ENCODE measurements at regions not wholly inside any gene's neighbourhood (a gene's known extent, or its start where the extent isn't known, plus 50 kb on each side); places are given as distances from the start of the nearest gene placed in this dataset.

DNA sequence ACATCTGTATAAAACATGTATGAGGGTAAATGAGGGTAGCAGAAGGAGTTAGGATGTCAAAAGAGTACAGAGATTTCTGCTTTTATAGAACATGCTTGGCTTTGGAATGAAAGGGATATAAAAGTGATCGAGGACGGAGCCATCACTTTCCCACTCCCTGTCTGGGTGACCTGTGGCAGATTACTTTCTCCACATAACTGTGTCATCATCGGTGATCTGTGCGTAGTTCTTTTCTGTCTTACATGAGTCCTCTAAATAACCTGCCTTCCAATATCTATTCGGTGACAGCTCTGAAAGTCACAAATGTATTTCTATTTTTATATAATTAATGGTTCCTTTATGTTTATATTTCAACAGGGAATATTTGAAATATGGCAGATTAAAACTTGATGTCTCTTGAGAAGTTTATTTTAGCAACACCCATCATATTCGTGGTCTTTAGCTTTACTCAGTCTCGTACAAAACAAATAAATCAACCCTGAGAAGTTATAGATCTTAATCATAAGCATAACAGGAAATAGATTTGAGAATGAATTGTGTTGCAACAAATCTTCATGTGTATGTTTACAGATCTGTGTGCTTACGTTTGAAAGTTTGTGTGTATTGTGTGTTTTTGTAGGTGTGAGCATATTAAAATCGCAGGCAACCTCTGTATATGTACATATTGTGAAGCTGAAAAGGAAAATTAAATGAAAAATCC lies 1094.3 kb downstream of the EFNB2 start:
- peak overlapping the region in 1 of 2 donors; percentile 14 for H3K27ac ChIP-seq
- no peaks in the 10 kb centered on the region for H3K9me3 ChIP-seq
- TF ChIP-seq, protein P1, sequence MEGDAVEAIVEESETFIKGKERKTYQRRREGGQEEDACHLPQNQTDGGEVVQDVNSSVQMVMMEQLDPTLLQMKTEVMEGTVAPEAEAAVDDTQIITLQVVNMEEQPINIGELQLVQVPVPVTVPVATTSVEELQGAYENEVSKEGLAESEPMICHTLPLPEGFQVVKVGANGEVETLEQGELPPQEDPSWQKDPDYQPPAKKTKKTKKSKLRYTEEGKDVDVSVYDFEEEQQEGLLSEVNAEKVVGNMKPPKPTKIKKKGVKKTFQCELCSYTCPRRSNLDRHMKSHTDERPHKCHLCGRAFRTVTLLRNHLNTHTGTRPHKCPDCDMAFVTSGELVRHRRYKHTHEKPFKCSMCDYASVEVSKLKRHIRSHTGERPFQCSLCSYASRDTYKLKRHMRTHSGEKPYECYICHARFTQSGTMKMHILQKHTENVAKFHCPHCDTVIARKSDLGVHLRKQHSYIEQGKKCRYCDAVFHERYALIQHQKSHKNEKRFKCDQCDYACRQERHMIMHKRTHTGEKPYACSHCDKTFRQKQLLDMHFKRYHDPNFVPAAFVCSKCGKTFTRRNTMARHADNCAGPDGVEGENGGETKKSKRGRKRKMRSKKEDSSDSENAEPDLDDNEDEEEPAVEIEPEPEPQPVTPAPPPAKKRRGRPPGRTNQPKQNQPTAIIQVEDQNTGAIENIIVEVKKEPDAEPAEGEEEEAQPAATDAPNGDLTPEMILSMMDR (IDR thresholded peaks at IDR 0.05): no peak
- no peak for TF ChIP-seq POLR2AphosphoS5 (IDR thresholded peaks at IDR 0.05)
- TF ChIP-seq POLR2A (IDR thresholded peaks at IDR 0.05): no peak
- no peak overlapping the region for H3K4me3 ChIP-seq
- no peak for DNase-seq (ENCODE audit: low spot score in 2 of 2)
- H3K27me3 ChIP-seq: no peaks in the 10 kb centered on the region
- no peaks in the 10 kb centered on the region for H3K4me1 ChIP-seq
- H3K36me3 ChIP-seq: no peaks in the 10 kb centered on the region
- intact Hi-C loops (cut with DNase I; ENCODE audit: low total_unique reads): no loop called here

DNA sequence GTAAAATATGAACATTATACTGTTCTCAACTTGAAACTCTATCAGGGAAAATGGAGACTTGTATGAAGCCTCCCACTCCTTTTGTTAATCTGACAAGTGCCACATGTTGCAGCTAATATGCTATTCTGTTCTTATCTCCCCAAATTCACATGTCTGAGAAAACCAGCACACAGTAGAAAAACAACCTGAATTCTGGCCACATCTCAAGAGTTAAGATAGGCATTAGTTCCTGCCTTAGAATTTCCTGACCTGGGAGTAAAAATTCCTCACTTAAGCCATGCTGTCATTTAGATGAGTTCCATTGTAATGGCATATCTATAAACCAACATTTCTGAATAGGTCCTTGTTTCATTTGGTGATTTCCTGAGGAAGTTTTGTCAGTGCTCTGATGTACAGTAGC lies 1098.5 kb downstream of the EFNB2 start:
- H3K27ac ChIP-seq: no peak overlapping the region
- H3K9me3 ChIP-seq: no peaks in the 10 kb centered on the region
- H3K27me3 ChIP-seq: no peaks in the 10 kb centered on the region
- no peaks in the 10 kb centered on the region for H3K4me1 ChIP-seq
- intact Hi-C loops (cut with DNase I; ENCODE audit: low total_unique reads): no loop called here
- DNase-seq (ENCODE audit: low spot score in 2 of 2): no peak
- no peak overlapping the region for H3K4me3 ChIP-seq
- no peaks in the 10 kb centered on the region for H3K36me3 ChIP-seq
- TF ChIP-seq POLR2AphosphoS5 (IDR thresholded peaks at IDR 0.05) (no peak), POLR2A (IDR thresholded peaks at IDR 0.05) (no peak)
- TF ChIP-seq, protein P1 (IDR thresholded peaks at IDR 0.05): no peak

DNA sequence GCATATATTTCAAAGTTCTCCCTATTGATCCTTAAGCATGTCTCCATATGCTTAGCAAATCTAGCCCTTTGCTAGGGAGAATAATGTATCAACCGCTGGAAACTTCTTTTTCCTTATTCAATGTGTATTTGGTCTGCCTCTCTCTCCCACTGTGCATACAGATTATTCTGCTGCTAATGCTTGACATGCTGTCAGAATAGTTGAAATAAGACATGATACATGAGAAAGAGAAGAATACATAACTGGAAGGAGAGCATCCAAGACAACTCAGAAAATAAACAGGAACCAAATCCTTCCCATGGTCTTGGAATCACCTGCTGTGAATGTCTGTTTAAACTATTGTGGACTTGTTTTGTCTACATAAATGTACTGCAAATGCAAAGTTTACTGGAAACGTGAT lies 1103.0 kb downstream of the EFNB2 start:
- Histone ChIP-seq H3K4me3 (no peak overlapping the region), H3K4me1 (no peaks in the 10 kb centered on the region), H3K27ac (no peak overlapping the region), H3K36me3 (no peaks in the 10 kb centered on the region), H3K9me3 (no peaks in the 10 kb centered on the region), H3K27me3 (no peaks in the 10 kb centered on the region)
- no peak for TF ChIP-seq POLR2A (IDR thresholded peaks at IDR 0.05)
- TF ChIP-seq, protein P1 (IDR thresholded peaks at IDR 0.05): no peak
- TF ChIP-seq POLR2AphosphoS5 (IDR thresholded peaks at IDR 0.05): no peak
- no peak for DNase-seq (ENCODE audit: low spot score in 2 of 2)
- intact Hi-C loops (cut with DNase I; ENCODE audit: low total_unique reads): no loop called here

DNA sequence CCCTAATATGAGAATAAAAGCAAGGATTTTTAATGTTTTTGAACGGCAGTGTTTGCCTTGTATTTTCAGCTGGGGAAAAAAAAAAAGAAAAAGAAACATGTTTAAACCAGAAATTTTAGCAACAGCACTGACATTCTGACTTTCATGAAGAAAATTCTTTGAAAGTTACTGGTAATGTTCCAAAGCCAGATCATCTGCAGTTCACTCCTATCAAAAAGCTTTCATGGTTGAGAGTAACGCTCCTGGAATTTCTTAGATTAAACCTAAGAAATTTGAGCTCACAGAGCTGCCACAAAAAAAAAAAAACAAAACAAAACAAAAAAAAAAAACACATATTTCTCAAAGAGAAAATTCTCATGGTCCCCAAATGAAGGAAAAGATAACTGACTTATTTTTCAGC lies 1106.7 kb downstream of the EFNB2 start:
- no peaks in the 10 kb centered on the region for H3K27me3 ChIP-seq
- no peak overlapping the region for H3K27ac ChIP-seq
- no peak overlapping the region for H3K4me3 ChIP-seq
- DNase-seq (ENCODE audit: low spot score in 2 of 2): no peak
- H3K4me1 ChIP-seq: no peaks in the 10 kb centered on the region
- H3K36me3 ChIP-seq: no peaks in the 10 kb centered on the region
- H3K9me3 ChIP-seq: no peaks in the 10 kb centered on the region
- intact Hi-C loops (cut with DNase I; ENCODE audit: low total_unique reads): no loop called here
- TF ChIP-seq POLR2AphosphoS5 (IDR thresholded peaks at IDR 0.05) (no peak), POLR2A (IDR thresholded peaks at IDR 0.05) (no peak)
- TF ChIP-seq, protein P1 (IDR thresholded peaks at IDR 0.05): no peak

DNA sequence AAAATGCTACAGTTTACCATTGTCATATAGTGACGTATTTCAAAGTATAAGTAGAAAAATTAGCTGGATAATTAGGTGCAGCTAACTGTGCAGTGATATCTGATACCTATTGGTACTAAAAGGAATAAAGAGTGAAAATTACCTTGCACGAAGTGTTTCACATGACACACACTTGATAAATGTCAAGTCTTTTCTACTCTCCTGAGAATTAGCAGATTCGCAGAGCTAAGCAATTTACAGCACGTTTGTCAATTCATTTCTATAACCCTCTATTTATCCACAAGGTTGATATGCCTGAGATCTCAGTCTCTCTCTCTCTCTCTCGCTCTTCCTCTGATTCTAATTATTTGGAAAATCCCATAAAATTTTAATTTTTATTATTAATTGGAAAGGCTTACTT lies 1109.0 kb downstream of the EFNB2 start:
- Histone ChIP-seq H3K4me1 (no peaks in the 10 kb centered on the region), H3K4me3 (no peak overlapping the region), H3K27ac (no peak overlapping the region), H3K9me3 (no peaks in the 10 kb centered on the region), H3K27me3 (no peaks in the 10 kb centered on the region), H3K36me3 (no peaks in the 10 kb centered on the region)
- no peak for DNase-seq (ENCODE audit: low spot score in 2 of 2)
- TF ChIP-seq, protein P1 (IDR thresholded peaks at IDR 0.05): no peak
- TF ChIP-seq POLR2AphosphoS5 (IDR thresholded peaks at IDR 0.05): no peak
- TF ChIP-seq POLR2A (IDR thresholded peaks at IDR 0.05): no peak
- intact Hi-C loops (cut with DNase I; ENCODE audit: low total_unique reads): no loop called here

All from breast epithelium (tissue), 4 donors.